Mesenchymal stem cell (in vitro differentiated cells and primary cell): ENCODE measurements at regions not wholly inside any gene's neighbourhood (a gene's known extent, or its start where the extent isn't known, plus 50 kb on each side); places are given as distances from the start of the nearest gene placed in this dataset.
"Not testable (repeated sequence)": the region's sequence is repeated elsewhere in the genome, so short reads cannot be mapped to it uniquely, and the experiment has no call there.

Source experiments
- DNase-seq: peaks from one replicate; pipeline ENCODE4 v3.0.0-alpha.2; 2013
- H2AFZ ChIP-seq: one replicate; pipeline ENCODE4 v1.6.1; 2013; ENCODE audit warnings: low read depth, mild to moderate bottlenecking, control low read depth, inconsistent platforms, low read length, moderate library complexity
- H2AK5ac ChIP-seq: 2 replicates; pipeline ENCODE4 v1.6.1; 2013; ENCODE audit warnings: low read length, moderate library complexity, mild to moderate bottlenecking, inconsistent platforms; ENCODE audit not compliant: severe bottlenecking
- H2BK120ac ChIP-seq: one replicate; pipeline ENCODE4 v1.6.1; 2013; ENCODE audit warnings: low read depth, mild to moderate bottlenecking, inconsistent platforms, low read length, moderate library complexity
- H2BK12ac ChIP-seq, 2 experiments: one replicate each; pipeline ENCODE4 v1.6.1; 2013; ENCODE audit warnings: inconsistent platforms in 2 of 2, low read length in 2 of 2, mild to moderate bottlenecking in 2 of 2, moderate library complexity in 2 of 2, control low read depth in 1 of 2
- H2BK15ac ChIP-seq: one replicate; pipeline ENCODE4 v1.6.1; 2013; ENCODE audit warnings: mild to moderate bottlenecking, low read depth, inconsistent platforms; ENCODE audit not compliant: poor library complexity, severe bottlenecking
- H2BK5ac ChIP-seq: 2 replicates; pipeline ENCODE4 v1.6.1; 2013; ENCODE audit warnings: low read depth, mild to moderate bottlenecking, low read length, control low read depth, inconsistent platforms; ENCODE audit not compliant: poor library complexity, severe bottlenecking
- H3K14ac ChIP-seq, 2 experiments: one replicate each; pipeline ENCODE4 v1.6.1; 2013; ENCODE audit warnings: inconsistent platforms in 2 of 2, low read length in 2 of 2, control low read depth in 1 of 2, mild to moderate bottlenecking in 1 of 2, moderate library complexity in 1 of 2
- H3K18ac ChIP-seq, 2 experiments: one replicate each; pipeline ENCODE4 v1.6.1; 2013; ENCODE audit warnings: inconsistent platforms in 2 of 2, low read length in 2 of 2, control low read depth in 1 of 2, low read depth in 1 of 2, mild to moderate bottlenecking in 1 of 2
- H3K23ac ChIP-seq, 2 experiments: one replicate each; pipeline ENCODE4 v1.6.1; 2013; ENCODE audit warnings: inconsistent platforms in 2 of 2, low read length in 2 of 2, mild to moderate bottlenecking in 2 of 2, moderate library complexity in 2 of 2, control low read depth in 1 of 2
- H3K27ac ChIP-seq: 2 replicates; pipeline ENCODE4 v1.5.1; 2013; ENCODE audit warnings: mild to moderate bottlenecking, moderate library complexity, low read length, control low read depth, inconsistent platforms; ENCODE audit not compliant: poor library complexity, severe bottlenecking
- H3K27me3 ChIP-seq, 2 experiments: 2 replicates each; pipeline versions ENCODE4 v1.6.1 to v1.7.0; 2013; ENCODE audit warnings: low read length in 2 of 2, mild to moderate bottlenecking in 2 of 2, moderate library complexity in 2 of 2, control low read depth in 1 of 2, inconsistent platforms in 1 of 2; ENCODE audit not compliant: control insufficient read depth in 1 of 2, insufficient read depth in 1 of 2
- H3K36me3 ChIP-seq, 2 experiments: 2 replicates each; pipeline versions ENCODE4 v1.6.1 to v1.7.0; 2013; ENCODE audit warnings: low read length in 2 of 2, control low read depth in 1 of 2, inconsistent platforms in 1 of 2, low read depth in 1 of 2, mild to moderate bottlenecking in 1 of 2; ENCODE audit not compliant: insufficient read depth in 2 of 2, control insufficient read depth in 1 of 2
- H3K4ac ChIP-seq, 2 experiments: one replicate each; pipeline ENCODE4 v1.6.1; 2013; ENCODE audit warnings: inconsistent platforms in 2 of 2, low read length in 2 of 2, mild to moderate bottlenecking in 2 of 2, moderate library complexity in 2 of 2, control low read depth in 1 of 2, low read depth in 1 of 2
- H3K4me1 ChIP-seq: 2 replicates; pipeline ENCODE4 v1.6.1; 2013; ENCODE audit warnings: low read depth, low read length, control low read depth; ENCODE audit not compliant: control insufficient read depth, insufficient read depth
- H3K4me2 ChIP-seq: 2 replicates; pipeline ENCODE4 v1.6.1; 2013; ENCODE audit warnings: low read length, mild to moderate bottlenecking, inconsistent platforms; ENCODE audit not compliant: poor library complexity, severe bottlenecking
- H3K4me3 ChIP-seq, 2 experiments: 2 replicates each; pipeline versions ENCODE4 v1.5.1 to v1.7.0; 2013; ENCODE audit warnings: low read length in 2 of 2, mild to moderate bottlenecking in 2 of 2, control low read depth in 1 of 2, low read depth in 1 of 2; ENCODE audit not compliant: insufficient read depth in 1 of 2
- H3K79me1 ChIP-seq: replicated peaks from 2 replicates; pipeline ENCODE4 v1.6.1; 2013; ENCODE audit warnings: mild to moderate bottlenecking, control low read depth, low read length, inconsistent platforms; ENCODE audit not compliant: poor library complexity, severe bottlenecking
- H3K9ac ChIP-seq: 2 replicates; pipeline ENCODE4 v1.7.0; 2013; ENCODE audit warnings: mild to moderate bottlenecking, low read length, moderate library complexity
- H3K9me3 ChIP-seq: 2 replicates; pipeline ENCODE4 v1.7.0; 2013; ENCODE audit warnings: mild to moderate bottlenecking, low read length; ENCODE audit not compliant: control insufficient read depth
- H4K8ac ChIP-seq: one replicate; pipeline ENCODE4 v1.6.1; 2013; ENCODE audit warnings: inconsistent platforms, mild to moderate bottlenecking, low read length, moderate library complexity
- H4K91ac ChIP-seq: one replicate; pipeline ENCODE4 v1.6.1; 2013; ENCODE audit warnings: mild to moderate bottlenecking, low read length, inconsistent platforms
- WGBS: methylation state at CpG from one replicate; pipeline ENCODE4 v1.1.7; 2013; ENCODE audit warnings: mixed read lengths; 5-methylcytosine and 5-hydroxymethylcytosine counted together

- Histone ChIP-seq H3K4me1 (no peaks in the 10 kb centered on the region), H2BK15ac (no peak overlapping the region), H3K79me1 (no peaks in the 10 kb centered on the region), H2AK5ac (no peak overlapping the region), H2AFZ (no peak overlapping the region), H4K8ac (no peak overlapping the region), H3K27ac (no peak overlapping the region), H3K36me3 (no peaks in the 10 kb centered on the region), H3K9ac (no peak overlapping the region), H3K4ac (no peak overlapping the region), H3K27me3 (no peaks in the 10 kb centered on the region), H3K18ac (no peak overlapping the region), H3K4me2 (no peak overlapping the region), H3K14ac (no peak overlapping the region), H3K4me3 (no peak overlapping the region), H2BK120ac (no peak overlapping the region), H4K91ac (no peak overlapping the region), H2BK5ac (no peak overlapping the region), H3K9me3 (peaks cover 24% of the 10 kb centered on the region), H3K23ac (no peak overlapping the region), H2BK12ac (no peak overlapping the region)
- WGBS, result 100% methylated on average over 1 of the region's 1 CpG
- no peak for DNase-seq
These were observed 132.4 kb downstream of the GOLGA6L6 start for GRCh38 chr15:20409247-20409646.

GRCh38 chr15:20407553-20407952 lies 134.0 kb downstream of the GOLGA6L6 start:
- H3K18ac ChIP-seq, result no peak overlapping the region
- no peak overlapping the region for H2AK5ac ChIP-seq
- H2BK120ac ChIP-seq, result no peak overlapping the region
- no peak overlapping the region for H3K9ac ChIP-seq
- no peak overlapping the region for H3K27ac ChIP-seq
- 61% methylated on average over 5 of the region's 6 CpGs for WGBS
- no peak overlapping the region for H3K14ac ChIP-seq
- no peak overlapping the region for H2BK15ac ChIP-seq
- H3K4ac ChIP-seq, result no peak overlapping the region
- no peaks in the 10 kb centered on the region for H3K36me3 ChIP-seq
- H3K4me1 ChIP-seq, result no peaks in the 10 kb centered on the region
- H3K4me3 ChIP-seq, result no peak overlapping the region
- H3K23ac ChIP-seq, result no peak overlapping the region
- no peaks in the 10 kb centered on the region for H3K27me3 ChIP-seq
- H3K9me3 ChIP-seq, result peaks cover 24% of the 10 kb centered on the region
- H3K4me2 ChIP-seq, result no peak overlapping the region
- no peak overlapping the region for H4K8ac ChIP-seq
- no peak for DNase-seq
- no peak overlapping the region for H2BK12ac ChIP-seq
- H3K79me1 ChIP-seq, result no peaks in the 10 kb centered on the region
- no peak overlapping the region for H2BK5ac ChIP-seq
- H4K91ac ChIP-seq, result no peak overlapping the region
- no peak overlapping the region for H2AFZ ChIP-seq

DNA sequence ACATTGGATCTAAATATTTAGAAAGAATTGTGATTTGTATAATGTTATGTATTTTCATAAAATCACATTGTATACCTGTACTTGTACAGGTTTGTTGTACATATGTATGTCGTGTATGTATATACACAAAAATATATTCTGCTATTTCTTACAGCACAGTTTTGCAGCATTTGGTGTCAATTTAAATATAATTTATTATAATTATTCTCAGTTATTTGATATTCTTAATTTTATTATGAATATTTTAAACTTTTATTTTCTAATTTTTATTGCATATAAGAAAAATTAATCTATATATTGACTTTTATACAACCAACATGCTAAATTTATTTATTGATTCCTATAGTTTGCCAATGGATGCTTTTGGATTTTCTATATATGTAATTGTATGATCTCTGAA lies 137.0 kb downstream of the GOLGA6L6 start:
- not testable (repeated sequence) for H3K79me1 ChIP-seq, H3K27me3 ChIP-seq, H3K4me3 ChIP-seq, H4K91ac ChIP-seq, H2BK5ac ChIP-seq, H2AFZ ChIP-seq, H3K4ac ChIP-seq, H3K4me1 ChIP-seq, H3K36me3 ChIP-seq, H3K27ac ChIP-seq, H2AK5ac ChIP-seq, H3K4me2 ChIP-seq, H3K9ac ChIP-seq, H2BK15ac ChIP-seq, H4K8ac ChIP-seq, H2BK12ac ChIP-seq, H2BK120ac ChIP-seq, H3K18ac ChIP-seq, H3K23ac ChIP-seq, DNase-seq, H3K14ac ChIP-seq
- no CpG with 5 or more reads among the region's 1 CpG for WGBS
- peaks cover 29% of the 10 kb centered on the region for H3K9me3 ChIP-seq

DNA sequence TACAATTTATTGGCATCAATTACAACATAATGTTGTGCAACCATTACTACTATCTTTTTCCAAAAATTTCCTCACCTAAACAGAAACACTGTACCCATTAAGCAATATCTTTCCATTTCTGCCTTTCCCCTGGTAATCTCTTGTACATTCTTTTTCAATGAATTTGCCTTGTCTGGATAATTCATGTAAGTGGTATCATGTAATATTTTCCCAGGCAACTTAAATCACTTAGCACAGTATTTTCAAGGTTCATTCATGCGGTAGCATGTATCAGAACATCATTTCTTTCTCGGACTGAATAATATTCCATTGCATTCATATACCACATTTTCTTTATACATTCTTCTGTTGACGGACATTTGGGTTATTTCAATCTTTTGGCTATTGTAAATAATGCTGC lies 139.0 kb downstream of the GOLGA6L6 start:
- not testable (repeated sequence) for H3K4me2 ChIP-seq, H3K79me1 ChIP-seq, H3K27ac ChIP-seq, H3K36me3 ChIP-seq, H3K9ac ChIP-seq, H3K4me3 ChIP-seq, H2AFZ ChIP-seq, H3K14ac ChIP-seq, H3K4ac ChIP-seq, H2BK120ac ChIP-seq, H4K8ac ChIP-seq, H3K18ac ChIP-seq, H2AK5ac ChIP-seq, H2BK5ac ChIP-seq, H2BK15ac ChIP-seq, H2BK12ac ChIP-seq, H3K4me1 ChIP-seq, DNase-seq, H4K91ac ChIP-seq, H3K23ac ChIP-seq, H3K27me3 ChIP-seq
- 100% methylated on average over 2 of the region's 3 CpGs for WGBS
- peaks cover 18% of the 10 kb centered on the region for H3K9me3 ChIP-seq
